ENCODE measurements at regions not wholly inside any gene's neighbourhood (a gene's known extent, or its start where the extent isn't known, plus 50 kb on each side); places are given as distances from the start of the nearest gene placed in this dataset.

GRCh38 chr17:53912117-53912516, 89.4 kb downstream of the KIF2B start:
- no peak for DNase-seq (ENCODE audit: low read depth, low spot score)
- in situ Hi-C loops (cut with HindIII; ENCODE audit: low sequenced_read_pairs), result no loop called here
- H3K4me3 ChIP-seq (ENCODE audit: low read depth, low read length), result no peak overlapping the region
- no peak for TF ChIP-seq CTCF (IDR thresholded peaks at IDR 0.05; ENCODE audit: low read depth, low read length)

- no peak for TF ChIP-seq CTCF (IDR thresholded peaks at IDR 0.05; ENCODE audit: low read depth, low read length)
- in situ Hi-C loops (cut with HindIII; ENCODE audit: low sequenced_read_pairs), result no loop called here
- no peak overlapping the region for H3K4me3 ChIP-seq (ENCODE audit: low read depth, low read length)
- no peak for DNase-seq (ENCODE audit: low read depth, low spot score)
Measured at GRCh38 chr17:53919356-53919755, 96.6 kb downstream of the KIF2B start.

GRCh38 chr17:53924530-53925455, 102.1 kb downstream of the KIF2B start:
- TF ChIP-seq CTCF (IDR thresholded peaks at IDR 0.05; ENCODE audit: low read depth, low read length), result no peak
- no peak for DNase-seq (ENCODE audit: low read depth, low spot score)
- H3K4me3 ChIP-seq (ENCODE audit: low read depth, low read length), result no peak overlapping the region
- in situ Hi-C loops (cut with HindIII; ENCODE audit: low sequenced_read_pairs), result no loop called here

- H3K4me3 ChIP-seq (ENCODE audit: low read depth, low read length), result no peak overlapping the region
- no peak for DNase-seq (ENCODE audit: low read depth, low spot score)
- in situ Hi-C loops (cut with HindIII; ENCODE audit: low sequenced_read_pairs), result no loop called here
- no peak for TF ChIP-seq CTCF (IDR thresholded peaks at IDR 0.05; ENCODE audit: low read depth, low read length)
Measured at GRCh38 chr17:53932386-53932785, 109.7 kb downstream of the KIF2B start.

GRCh38 chr17:53934931-53935330, 112.2 kb downstream of the KIF2B start:
- no peak overlapping the region for H3K4me3 ChIP-seq (ENCODE audit: low read depth, low read length)
- no peak for TF ChIP-seq CTCF (IDR thresholded peaks at IDR 0.05; ENCODE audit: low read depth, low read length)
- DNase-seq (ENCODE audit: low read depth, low spot score), result no peak
- in situ Hi-C loops (cut with HindIII; ENCODE audit: low sequenced_read_pairs), result no loop called here

GRCh38 chr17:53941231-53941630, 118.5 kb downstream of the KIF2B start:
- in situ Hi-C loops (cut with HindIII; ENCODE audit: low sequenced_read_pairs), result no loop called here
- H3K4me3 ChIP-seq (ENCODE audit: low read depth, low read length), result no peak overlapping the region
- TF ChIP-seq CTCF (IDR thresholded peaks at IDR 0.05; ENCODE audit: low read depth, low read length), result no peak
- no peak for DNase-seq (ENCODE audit: low read depth, low spot score)

Data from astrocyte of the spinal cord (primary cell).